NT2/D1 (cell line): ENCODE measurements at regions not wholly inside any gene's neighbourhood (a gene's known extent, or its start where the extent isn't known, plus 50 kb on each side); places are given as distances from the start of the nearest gene placed in this dataset.

Experiments
- SUZ12 ChIP-seq: IDR thresholded peaks from 2 replicates; pipeline ENCODE4 v1.6.1; 2011; ENCODE audit not compliant: insufficient read length, insufficient read depth; ENCODE audit errors: extremely low read depth
- YY1 ChIP-seq: IDR thresholded peaks from 2 replicates; pipeline ENCODE4 v1.6.1; 2011; ENCODE audit not compliant: insufficient read length, insufficient read depth
- ZNF274 ChIP-seq: IDR thresholded peaks from 2 replicates; pipeline ENCODE4 v1.6.1; 2011; ENCODE audit warnings: mild to moderate bottlenecking, low read depth, low read length

- no peak for TF ChIP-seq YY1
- TF ChIP-seq ZNF274 = no peak
- no peak for TF ChIP-seq SUZ12
These were observed 90.9 kb upstream of the RUNX3 start for GRCh38 chr1:25020851-25021590.
